Kidney (tissue), 13 donors: ENCODE measurements at regions not wholly inside any gene's neighbourhood (a gene's known extent, or its start where the extent isn't known, plus 50 kb on each side); places are given as distances from the start of the nearest gene placed in this dataset.
A peak's percentile ranks its signal among the peaks of the same experiment; 100 is the strongest.

Experiments
- DNase-seq, 5 donors: peaks; one replicate each; pipeline ENCODE4 v3.0.0-alpha.2; 2013 to 2020
- FAIRE-seq: peaks from 2 replicates; lab custom pipeline; 2012; peaks lifted over from hg19 to GRCh38; lab: Jason Lieb, UNC
- H3K27ac ChIP-seq, 2 donors: one replicate each; pipeline ENCODE4 v1.7.0; 2013; ENCODE audit warnings: low read depth in 2 of 2, low read length in 2 of 2, inconsistent platforms in 1 of 2
- H3K27me3 ChIP-seq: one replicate; pipeline ENCODE4 v1.7.1; 2013; ENCODE audit warnings: low read length, inconsistent platforms; ENCODE audit not compliant: control insufficient read depth, insufficient read depth
- H3K36me3 ChIP-seq, 3 donors: one replicate each; pipeline versions ENCODE4 v1.7.0 to v1.7.1; 2013; ENCODE audit warnings: low read length in 3 of 3, control low read depth in 1 of 3, inconsistent platforms in 1 of 3; ENCODE audit not compliant: insufficient read depth in 3 of 3, control insufficient read depth in 2 of 3
- H3K4me1 ChIP-seq, 3 donors: one replicate each; pipeline versions ENCODE4 v1.7.0 to v1.7.1; 2013; ENCODE audit warnings: low read length in 3 of 3, inconsistent platforms in 1 of 3, low read depth in 1 of 3; ENCODE audit not compliant: control insufficient read depth in 2 of 3, insufficient read depth in 2 of 3
- H3K4me3 ChIP-seq, 3 donors: one replicate each; pipeline versions ENCODE4 v1.7.0 to v1.8.1; 2013; ENCODE audit warnings: low read length in 3 of 3, control low read depth in 1 of 3, inconsistent platforms in 1 of 3
- H3K9ac ChIP-seq, 3 donors: one replicate each; pipeline versions ENCODE4 v1.7.0 to v1.7.1; 2013; ENCODE audit warnings: low read length in 3 of 3, control low read depth in 1 of 3, inconsistent platforms in 1 of 3
- H3K9me3 ChIP-seq, 3 donors: one replicate each; pipeline versions ENCODE4 v1.7.0 to v1.7.1; 2013; ENCODE audit warnings: low read length in 3 of 3, control low read depth in 1 of 3, inconsistent platforms in 1 of 3; ENCODE audit not compliant: control insufficient read depth in 2 of 3, insufficient read depth in 1 of 3
- CTCF ChIP-seq: IDR thresholded peaks from 3 replicates; pipeline ENCODE4 v1.5.1; 2012; ENCODE audit warnings: mild to moderate bottlenecking, moderate library complexity, borderline replicate concordance; ENCODE audit not compliant: insufficient read depth; ENCODE audit errors: extremely low read depth
- intact Hi-C: fragments of 100-400 bp; cut with DNase I; formaldehyde crosslinking; loops from one replicate; pipeline ENCODE4 v1.11.1; 2022
- donor health status: control.
- donor health status: control.
- donor health status: control.
- donor health status: control.
- donor health status: control.
- donor health status: DM: yes; HTN: yes; CAD: no.
- donor health status: Normal renal cell carcinoma (clear cell type).

GRCh38 chr18:66687635-66688034, 83.7 kb upstream of the CDH19 start:
- Histone ChIP-seq H3K9me3 (peaks cover 0 to 7% (median 0%) of the 10 kb centered on the region in 3 donors), H3K27ac (no peak overlapping the region), H3K36me3 (no peaks in the 10 kb centered on the region), H3K4me1 (no peaks in the 10 kb centered on the region), H3K4me3 (no peak overlapping the region), H3K9ac (no peak overlapping the region), H3K27me3 (no peaks in the 10 kb centered on the region)
- no peak for TF ChIP-seq CTCF
- no peak for DNase-seq
- intact Hi-C loops = no loop called here
- FAIRE-seq = no peak

GRCh38 chr18:66682855-66683322, 79.0 kb upstream of the CDH19 start:
- no peak overlapping the region for H3K27ac ChIP-seq

GRCh38 chr18:66676699-66677098, 72.8 kb upstream of the CDH19 start:
- DNase-seq (no peak), FAIRE-seq (no peak)
- no peaks in the 10 kb centered on the region for H3K9me3 ChIP-seq
- no peaks in the 10 kb centered on the region for H3K36me3 ChIP-seq
- no peak overlapping the region for H3K27ac ChIP-seq
- no peaks in the 10 kb centered on the region for H3K27me3 ChIP-seq
- H3K4me3 ChIP-seq = no peak overlapping the region
- H3K4me1 ChIP-seq = no peaks in the 10 kb centered on the region
- intact Hi-C loops = no loop called here
- no peak overlapping the region for H3K9ac ChIP-seq
- no peak for TF ChIP-seq CTCF

More at GRCh38 chr18:66682855-66683322, 79.0 kb upstream of the CDH19 start:
- DNase-seq = peak in 2 of 5 donors; percentile 15 to 29
- TF ChIP-seq CTCF = no peak
- no peak overlapping the region for H3K4me3 ChIP-seq
- no peaks in the 10 kb centered on the region for H3K4me1 ChIP-seq
- no peaks in the 10 kb centered on the region for H3K27me3 ChIP-seq
- peaks cover 0 to 7% (median 0%) of the 10 kb centered on the region in 3 donors for H3K9me3 ChIP-seq
- no peaks in the 10 kb centered on the region for H3K36me3 ChIP-seq
- intact Hi-C loops = no loop called here
- H3K9ac ChIP-seq = no peak overlapping the region
- FAIRE-seq = no peak

GRCh38 chr18:66674286-66674685, 70.4 kb upstream of the CDH19 start:
- FAIRE-seq (no peak), DNase-seq (no peak)
- Histone ChIP-seq H3K27me3 (no peaks in the 10 kb centered on the region), H3K9ac (no peak overlapping the region), H3K9me3 (no peaks in the 10 kb centered on the region), H3K4me3 (no peak overlapping the region), H3K4me1 (no peaks in the 10 kb centered on the region), H3K36me3 (no peaks in the 10 kb centered on the region), H3K27ac (no peak overlapping the region)
- TF ChIP-seq CTCF = no peak
- intact Hi-C loops = no loop called here
